Left renal cortex interstitium (tissue), 4 donors: ENCODE measurements at regions not wholly inside any gene's neighbourhood (a gene's known extent, or its start where the extent isn't known, plus 50 kb on each side); places are given as distances from the start of the nearest gene placed in this dataset.

Experiments
- DNase-seq, 4 donors: peaks; one replicate each; pipeline ENCODE4 v3.0.0-alpha.2; 2013; ENCODE audit warnings: low read depth in 4 of 4, low spot score in 2 of 4, missing footprints in 1 of 4

DNA sequence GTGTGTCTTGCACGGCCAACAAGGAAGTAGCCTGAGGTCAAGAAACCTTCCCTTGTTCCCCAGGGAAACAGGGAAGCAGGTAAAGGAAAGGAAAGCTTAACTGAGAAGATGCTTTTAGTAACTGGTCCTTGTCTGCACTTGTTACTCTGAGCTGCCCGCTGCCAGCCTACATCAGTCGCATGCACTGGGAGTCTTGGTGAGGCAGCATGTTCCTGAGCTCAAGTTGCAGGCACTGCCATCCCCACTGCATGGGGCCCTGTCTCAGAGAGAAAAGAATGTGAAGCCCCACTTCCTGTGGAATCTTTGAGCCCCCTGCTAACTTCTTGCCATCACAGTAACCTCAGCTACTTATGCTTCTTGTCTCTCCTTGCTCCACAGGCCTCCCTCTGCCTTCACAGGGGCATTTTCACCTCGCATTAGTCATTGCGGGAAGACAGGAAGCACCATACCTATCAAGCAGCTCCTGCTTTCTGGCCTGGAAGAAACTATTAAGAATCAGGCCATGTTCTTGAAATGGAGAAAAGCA, 344.1 kb upstream of the ADAMTSL1 start:
- no peak for DNase-seq

DNA sequence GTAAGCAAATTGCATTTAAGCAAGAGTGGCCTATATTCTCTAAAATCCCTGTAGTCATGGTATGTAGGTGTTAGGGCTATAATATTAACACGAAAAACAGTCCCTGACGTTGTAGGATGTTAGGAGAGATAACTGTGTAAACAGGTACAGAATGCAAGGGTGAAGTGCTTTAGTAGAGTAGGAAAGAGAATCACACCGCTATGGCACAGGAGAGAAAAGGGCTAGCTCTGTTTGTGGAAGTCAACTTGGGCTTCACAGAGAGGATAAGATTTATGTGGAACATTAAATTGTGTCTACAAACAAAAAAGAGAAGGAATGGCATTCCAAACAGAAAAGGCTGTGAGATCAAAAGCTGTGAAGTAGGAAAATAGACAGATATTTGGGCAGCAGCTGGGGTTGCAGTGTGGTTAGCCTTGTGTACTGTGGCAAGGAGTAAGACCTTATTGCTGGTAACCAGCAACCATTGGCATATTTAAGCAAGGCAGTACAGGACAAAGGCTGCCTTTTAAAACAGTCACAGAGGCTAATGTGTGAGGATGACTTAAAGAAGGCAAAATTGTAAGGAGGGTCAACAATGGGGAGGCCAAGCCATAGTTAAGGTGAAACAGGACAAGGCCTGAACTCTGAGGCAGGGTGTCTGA, 337.5 kb upstream of the ADAMTSL1 start:
- no peak for DNase-seq

DNA sequence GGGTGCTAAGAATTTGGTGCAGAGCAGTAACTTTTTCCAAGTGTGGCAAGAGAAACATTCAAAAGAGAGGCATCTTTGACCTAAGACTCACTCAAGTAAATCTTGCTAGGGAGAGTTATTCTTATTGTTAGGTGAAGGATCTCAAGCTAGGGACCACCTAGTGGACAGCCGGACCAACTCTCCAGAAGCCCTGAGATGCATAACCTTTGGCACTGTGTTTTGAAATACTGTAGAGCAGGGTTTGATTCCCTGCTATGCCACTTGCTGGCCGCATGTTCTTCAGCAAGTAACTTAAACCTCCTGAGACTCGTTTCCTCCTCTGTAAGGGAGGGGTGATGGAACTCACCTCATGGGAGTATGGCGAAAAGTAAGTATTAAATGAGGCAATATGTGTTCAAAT, 336.1 kb upstream of the ADAMTSL1 start:
- no peak for DNase-seq

- DNase-seq, result no peak
These were observed 335.3 kb upstream of the ADAMTSL1 start for GRCh38 chr9:18138656-18139055.

GRCh38 chr9:18141681-18142080, 332.3 kb upstream of the ADAMTSL1 start:
- no peak for DNase-seq

GRCh38 chr9:18143073-18143745, 330.7 kb upstream of the ADAMTSL1 start:
- DNase-seq, result no peak

- no peak for DNase-seq
These were observed 327.6 kb upstream of the ADAMTSL1 start for GRCh38 chr9:18146329-18146728.

DNA sequence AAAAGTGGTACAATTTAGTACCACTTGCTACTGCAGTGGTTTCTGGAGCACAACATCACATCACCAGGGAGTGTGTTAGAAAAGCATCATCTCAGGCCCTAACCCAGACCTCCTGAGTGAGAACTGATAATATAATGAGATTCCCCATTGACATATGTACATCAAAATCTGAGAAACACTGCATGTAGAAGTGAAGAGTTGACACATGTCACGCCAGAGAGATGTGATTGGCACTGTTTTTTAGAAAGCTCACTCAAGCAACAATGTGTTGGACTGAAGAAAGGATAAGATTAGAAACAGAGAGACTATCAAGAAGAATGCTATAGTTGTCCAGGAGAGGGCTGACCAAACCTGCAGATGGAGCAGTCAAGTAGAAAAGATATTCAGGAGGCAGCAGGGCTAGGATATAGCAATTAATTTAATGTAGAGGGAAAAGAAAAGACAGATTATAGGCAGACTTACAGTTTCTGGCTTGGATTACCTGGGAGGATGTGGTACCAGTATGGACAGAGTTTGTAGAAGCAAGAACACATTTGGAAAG, 324.4 kb upstream of the ADAMTSL1 start:
- DNase-seq, result no peak

DNA sequence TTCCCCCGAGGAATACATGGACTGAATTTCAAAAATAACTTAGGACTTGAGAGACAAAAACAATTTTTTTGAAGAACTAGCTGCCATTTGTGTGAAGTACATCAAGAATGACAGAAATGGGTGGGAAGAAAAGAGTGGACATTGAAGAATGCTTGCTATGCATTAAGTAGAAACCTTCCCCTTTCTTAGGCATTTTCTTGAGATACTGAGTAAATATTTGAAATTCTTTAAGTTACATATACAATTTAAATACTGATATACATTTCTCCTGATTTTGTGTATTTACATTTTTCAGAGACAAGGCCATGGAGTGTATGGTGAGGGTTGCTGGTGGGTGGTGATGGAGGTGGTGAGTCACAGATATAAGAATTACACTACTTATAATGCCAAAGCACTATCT, 319.3 kb upstream of the ADAMTSL1 start:
- no peak for DNase-seq

DNA sequence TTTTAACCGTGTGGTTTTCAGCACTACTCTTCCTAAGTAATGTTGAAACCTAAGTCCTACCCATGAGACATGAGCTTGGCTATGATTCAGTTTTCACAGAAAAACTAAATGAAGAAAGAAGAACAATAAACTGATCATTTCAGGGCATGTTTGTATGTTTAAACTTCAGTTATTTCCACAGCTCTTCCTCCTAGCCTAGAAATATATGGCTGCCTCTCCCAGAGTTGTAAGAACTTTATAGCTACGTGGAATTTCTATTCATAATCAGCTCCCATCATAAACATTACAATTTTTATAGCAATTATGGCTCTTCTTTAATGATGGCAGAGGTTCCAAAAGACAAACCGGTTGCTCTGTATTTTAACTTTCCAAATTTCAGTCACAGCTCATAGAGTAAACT, 314.7 kb upstream of the ADAMTSL1 start:
- no peak for DNase-seq

GRCh38 chr9:18163146-18163545, 310.8 kb upstream of the ADAMTSL1 start:
- DNase-seq, result no peak

DNA sequence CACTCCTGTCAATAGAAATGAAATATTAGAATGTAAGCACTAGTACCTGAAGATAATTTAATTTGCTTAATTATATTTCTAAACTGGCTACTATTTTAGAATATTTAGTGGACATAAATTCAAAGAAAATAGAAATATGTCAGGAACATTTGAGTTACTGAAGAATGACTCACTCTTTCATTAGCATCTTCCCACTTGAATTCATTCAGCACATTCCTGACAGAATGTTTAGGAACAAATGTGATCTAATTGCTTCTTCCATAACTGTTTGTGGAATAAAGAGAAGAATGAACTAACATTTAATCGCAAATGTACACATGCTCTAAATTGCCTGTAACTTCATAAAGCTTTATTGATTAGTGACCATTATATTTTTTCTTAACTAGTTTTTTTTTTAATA, 306.2 kb upstream of the ADAMTSL1 start:
- DNase-seq, result no peak

DNA sequence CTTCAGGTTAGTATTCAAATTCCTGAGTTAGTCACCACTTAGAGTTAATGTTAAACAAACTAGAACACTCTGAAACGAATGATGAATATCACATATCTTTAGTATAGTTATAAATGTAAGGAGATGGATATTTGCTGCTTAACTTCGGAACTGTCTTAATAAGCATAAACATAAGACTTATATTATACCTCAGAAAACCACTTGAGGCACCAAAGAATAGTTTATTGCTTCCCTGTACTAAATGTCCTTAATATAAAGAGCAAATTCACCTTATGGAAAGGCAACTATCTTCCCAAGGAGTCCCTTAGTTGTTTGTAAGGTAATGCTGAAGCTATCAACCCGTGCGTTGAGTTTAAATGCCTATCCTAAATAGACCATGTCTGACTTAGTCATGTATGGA, 300.0 kb upstream of the ADAMTSL1 start:
- no peak for DNase-seq

GRCh38 chr9:18182636-18183035, 291.3 kb upstream of the ADAMTSL1 start:
- DNase-seq, result no peak

- DNase-seq, result no peak
These were observed 290.0 kb upstream of the ADAMTSL1 start for GRCh38 chr9:18183974-18184373.

DNA sequence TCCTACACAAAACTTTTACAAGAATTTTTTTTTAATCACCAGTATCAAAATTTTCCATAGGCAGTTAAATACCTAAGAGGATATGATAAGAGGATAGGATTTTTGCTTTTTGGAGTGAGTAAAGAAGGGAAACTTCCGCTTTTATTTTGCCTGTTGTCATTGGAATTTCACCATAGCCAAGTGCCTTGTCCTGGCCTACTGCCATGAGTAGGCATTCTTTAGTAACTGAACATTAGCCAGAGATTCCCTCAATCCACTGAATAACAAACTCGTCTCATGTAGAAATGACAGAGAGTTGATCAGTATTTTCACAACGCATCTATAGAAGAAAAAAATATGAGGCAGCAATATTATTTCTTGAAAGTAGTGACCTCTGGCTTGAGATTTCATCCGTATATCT, 289.6 kb upstream of the ADAMTSL1 start:
- DNase-seq, result no peak

- DNase-seq, result no peak
These were observed 288.8 kb upstream of the ADAMTSL1 start for GRCh38 chr9:18185196-18185595.

GRCh38 chr9:18188971-18189370, 285.0 kb upstream of the ADAMTSL1 start:
- no peak for DNase-seq

DNA sequence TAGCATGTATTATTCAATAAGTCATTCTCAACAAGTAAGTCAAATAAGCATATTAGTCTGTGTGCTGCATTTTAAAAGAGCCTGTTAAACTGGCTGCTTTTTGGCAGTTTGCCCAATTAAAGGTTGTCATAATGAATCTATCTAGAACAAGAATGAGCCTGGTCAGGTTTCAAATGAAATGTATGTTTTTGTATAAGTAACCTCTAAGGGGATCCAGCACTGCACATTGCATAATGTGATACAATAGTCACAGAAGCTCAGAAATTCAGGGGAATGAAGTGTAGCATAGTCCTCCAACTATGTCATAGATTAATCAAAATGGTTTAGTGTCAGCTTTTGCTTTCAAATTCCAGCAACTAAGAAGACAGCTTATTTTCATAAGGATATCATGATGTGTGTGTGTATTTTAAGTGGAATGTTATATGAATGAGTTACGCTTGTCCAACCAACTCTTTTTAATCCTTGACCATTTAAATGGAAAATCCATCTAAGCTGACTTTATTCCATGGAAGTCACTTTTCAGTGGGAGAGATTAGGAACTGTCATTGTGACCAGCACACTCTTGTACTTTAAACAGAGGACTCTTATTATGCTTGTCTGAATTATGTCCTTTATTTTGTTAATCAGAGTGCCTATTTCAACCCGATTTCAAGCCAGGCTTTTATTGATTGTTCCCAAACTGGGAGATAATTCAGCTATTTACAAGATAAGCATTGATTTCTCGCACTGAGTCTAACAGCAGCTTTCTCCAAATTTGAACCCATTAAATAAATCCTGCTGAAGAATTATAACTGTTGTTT, 283.9 kb upstream of the ADAMTSL1 start:
- DNase-seq, result no peak

- DNase-seq, result no peak
These were observed 283.1 kb upstream of the ADAMTSL1 start for GRCh38 chr9:18190671-18191374.

DNA sequence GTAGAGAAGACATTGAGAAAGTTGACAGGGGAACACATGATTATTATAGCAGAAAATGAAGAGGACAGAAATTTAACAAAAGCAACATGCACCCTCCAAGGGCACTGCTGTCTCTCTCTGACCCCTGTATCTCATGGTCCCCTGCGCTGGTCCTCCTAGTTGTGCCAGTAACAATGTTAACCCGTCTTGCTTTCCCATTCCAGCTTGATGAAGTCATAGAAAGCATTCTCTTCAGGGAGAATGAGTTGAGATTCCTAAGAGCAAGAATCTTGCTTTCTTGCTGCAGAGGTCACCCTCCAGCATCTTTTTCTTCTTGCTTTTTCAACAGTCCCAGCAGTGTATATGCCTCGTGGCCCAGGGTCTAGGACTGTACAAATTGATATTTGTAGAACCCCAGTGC, 279.6 kb upstream of the ADAMTSL1 start:
- DNase-seq, result no peak
